GM10248 (cell line): ENCODE measurements at regions not wholly inside any gene's neighbourhood (a gene's known extent, or its start where the extent isn't known, plus 50 kb on each side); places are given as distances from the start of the nearest gene placed in this dataset.

Experiments
- CTCF ChIA-PET: fragments of 300-600 bp; sonication (Branson Sonifier 250); formaldehyde crosslinking; extraction: SDS; loops from one replicate; lab custom pipeline; 2021; ENCODE audit warnings: antibody characterized with exemption; lab: Yijun Ruan, JAX
- POLR2A ChIA-PET: fragments of 350-650 bp; sonication (Branson Sonifier 250); formaldehyde crosslinking; extraction: SDS; loops from one replicate; lab custom pipeline; 2020; ENCODE audit warnings: antibody characterized with exemption; lab: Yijun Ruan, JAX
- DNase-seq: peaks from one replicate; pipeline ENCODE4 v3.0.0; 2012; ENCODE audit errors: extremely low spot score
- TF ChIP-seq, protein P1 (sequence below): IDR thresholded peaks from 2 replicates; pipeline ENCODE4 v1.5.1; 2012; ENCODE audit warnings: mild to moderate bottlenecking, low read depth; ENCODE audit errors: extremely low read depth, missing control alignments, control extremely low read depth

- POLR2A ChIA-PET = no interaction called here
- TF ChIP-seq, protein P1, sequence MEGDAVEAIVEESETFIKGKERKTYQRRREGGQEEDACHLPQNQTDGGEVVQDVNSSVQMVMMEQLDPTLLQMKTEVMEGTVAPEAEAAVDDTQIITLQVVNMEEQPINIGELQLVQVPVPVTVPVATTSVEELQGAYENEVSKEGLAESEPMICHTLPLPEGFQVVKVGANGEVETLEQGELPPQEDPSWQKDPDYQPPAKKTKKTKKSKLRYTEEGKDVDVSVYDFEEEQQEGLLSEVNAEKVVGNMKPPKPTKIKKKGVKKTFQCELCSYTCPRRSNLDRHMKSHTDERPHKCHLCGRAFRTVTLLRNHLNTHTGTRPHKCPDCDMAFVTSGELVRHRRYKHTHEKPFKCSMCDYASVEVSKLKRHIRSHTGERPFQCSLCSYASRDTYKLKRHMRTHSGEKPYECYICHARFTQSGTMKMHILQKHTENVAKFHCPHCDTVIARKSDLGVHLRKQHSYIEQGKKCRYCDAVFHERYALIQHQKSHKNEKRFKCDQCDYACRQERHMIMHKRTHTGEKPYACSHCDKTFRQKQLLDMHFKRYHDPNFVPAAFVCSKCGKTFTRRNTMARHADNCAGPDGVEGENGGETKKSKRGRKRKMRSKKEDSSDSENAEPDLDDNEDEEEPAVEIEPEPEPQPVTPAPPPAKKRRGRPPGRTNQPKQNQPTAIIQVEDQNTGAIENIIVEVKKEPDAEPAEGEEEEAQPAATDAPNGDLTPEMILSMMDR = no peak
- no peak for DNase-seq
- CTCF ChIA-PET = interaction anchor here (1.1 kb wide), 1 partner anchor 15 kb away, joined by 3 read pairs; no protein-coding TSS in a partner anchor
Observed at GRCh38 chr16:9612267-9612666, 520.8 kb downstream of the HAPSTR1 start.

DNA sequence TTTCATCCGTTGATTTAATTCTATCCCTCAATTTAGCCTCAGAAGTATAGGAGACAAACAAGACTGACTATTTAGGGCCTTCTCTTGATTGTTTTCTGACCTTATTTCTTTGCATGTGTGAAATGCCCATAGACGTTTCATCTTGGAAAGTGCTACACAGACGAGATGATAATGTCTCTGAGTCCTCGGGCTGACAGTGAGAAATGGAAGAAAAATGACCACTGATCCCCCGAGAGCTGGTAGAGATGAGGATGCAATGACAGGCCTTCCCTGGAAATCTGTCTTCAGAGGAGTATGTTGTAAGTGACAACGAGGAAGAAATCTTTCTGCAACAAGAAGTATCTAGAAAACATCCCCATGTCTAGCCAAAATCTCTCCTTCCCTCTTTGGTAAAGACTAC, 522.9 kb downstream of the HAPSTR1 start:
- CTCF ChIA-PET = no interaction called here
- DNase-seq = no peak
- TF ChIP-seq, protein P1 = no peak
- POLR2A ChIA-PET = no interaction called here

DNA sequence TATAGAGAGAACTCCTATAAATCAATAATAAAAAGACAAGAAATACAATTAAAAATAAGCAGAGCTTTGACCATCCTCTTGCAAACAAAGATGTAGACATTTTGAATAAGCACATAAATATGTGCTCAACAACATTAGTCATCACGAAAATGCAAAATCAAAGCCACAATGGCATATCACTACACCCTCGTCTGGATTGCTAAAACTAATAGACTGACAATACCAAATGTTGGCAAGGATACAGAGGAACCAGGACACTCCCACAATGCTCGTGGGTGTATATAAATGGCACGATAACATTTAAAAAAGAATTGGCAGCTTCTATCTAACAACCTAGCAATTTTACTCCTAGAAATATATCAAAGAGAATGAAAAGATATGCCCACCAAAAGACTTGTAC, 530.8 kb downstream of the HAPSTR1 start:
- POLR2A ChIA-PET = no interaction called here
- TF ChIP-seq, protein P1 = no peak
- CTCF ChIA-PET = interaction anchor here (1.1 to 1.2 kb wide), 3 partner anchors 16 to 501 kb away, joined by 3 to 5 read pairs (median 3); no protein-coding TSS in a partner anchor
- no peak for DNase-seq

- TF ChIP-seq, protein P1 = no peak
- CTCF ChIA-PET = no interaction called here
- POLR2A ChIA-PET = no interaction called here
- no peak for DNase-seq
Observed at GRCh38 chr16:9625122-9625521, 533.7 kb downstream of the HAPSTR1 start.

DNA sequence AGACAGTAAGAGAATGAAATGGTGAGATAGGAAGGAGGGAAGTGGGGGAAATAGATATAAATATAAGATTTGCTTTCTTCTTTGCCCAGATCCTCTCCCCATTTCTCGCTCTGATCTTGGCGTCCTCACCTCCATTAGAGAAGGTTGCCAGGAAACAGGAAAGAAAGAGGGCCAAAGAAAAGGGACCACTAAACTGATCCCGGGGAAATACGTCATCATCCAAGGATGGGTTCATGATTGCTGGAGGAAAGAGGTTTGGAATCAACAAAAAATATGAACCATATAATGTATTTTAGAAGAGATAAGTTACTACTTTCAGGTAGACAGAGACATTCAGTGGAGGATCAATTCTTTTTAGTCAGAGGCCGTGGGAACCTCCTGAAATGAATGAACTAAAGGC, 536.0 kb downstream of the HAPSTR1 start:
- CTCF ChIA-PET = interaction anchor here (0.8 to 1.2 kb wide), 2 partner anchors 16 to 20 kb away, joined by 3 read pairs; no protein-coding TSS in a partner anchor
- DNase-seq = no peak
- POLR2A ChIA-PET = no interaction called here
- TF ChIP-seq, protein P1 = no peak

GRCh38 chr16:9630119-9630518, 538.7 kb downstream of the HAPSTR1 start:
- ChIA-PET CTCF (interaction anchor here (1.3 kb wide), 1 partner anchor 18 kb away, joined by 5 read pairs; no protein-coding TSS in a partner anchor), POLR2A (no interaction called here)
- TF ChIP-seq, protein P1 = no peak
- DNase-seq = no peak

GRCh38 chr16:9630985-9631384, 539.5 kb downstream of the HAPSTR1 start:
- ChIA-PET POLR2A (no interaction called here), CTCF (no interaction called here)
- TF ChIP-seq, protein P1 = no peak
- DNase-seq = no peak
